ELR (cell line): ENCODE measurements at regions not wholly inside any gene's neighbourhood (a gene's known extent, or its start where the extent isn't known, plus 50 kb on each side); places are given as distances from the start of the nearest gene placed in this dataset.
A peak's percentile ranks its signal among the peaks of the same experiment; 100 is the strongest.

Experiments
- DNase-seq: peaks from one replicate; pipeline ENCODE4 v3.0.0-alpha.2; 2015; ENCODE audit warnings: low read depth

- no peak for DNase-seq
Measured at GRCh38 chr1:90650401-90650800, 66.7 kb downstream of the BARHL2 start.

GRCh38 chr1:90640325-90640724 lies 76.8 kb downstream of the BARHL2 start:
- DNase-seq = no peak

GRCh38 chr1:90622666-90623065 lies 94.4 kb downstream of the BARHL2 start:
- DNase-seq = no peak

GRCh38 chr1:90621986-90622385 lies 95.1 kb downstream of the BARHL2 start:
- no peak for DNase-seq

GRCh38 chr1:90616395-90616794 lies 100.7 kb downstream of the BARHL2 start:
- peak; percentile 36 for DNase-seq

- peak; percentile 33 for DNase-seq
Measured at GRCh38 chr1:90614872-90615271, 102.2 kb downstream of the BARHL2 start.

- no peak for DNase-seq
Measured at GRCh38 chr1:90613371-90613770, 103.7 kb downstream of the BARHL2 start.

- no peak for DNase-seq
Measured at GRCh38 chr1:90612033-90612432, 105.1 kb downstream of the BARHL2 start.

GRCh38 chr1:90607736-90608135 lies 109.4 kb downstream of the BARHL2 start:
- DNase-seq = no peak

GRCh38 chr1:90605070-90605469 lies 112.0 kb downstream of the BARHL2 start:
- DNase-seq = no peak

- DNase-seq = no peak
Measured at GRCh38 chr1:90593312-90593711, 123.8 kb downstream of the BARHL2 start.

- DNase-seq = no peak
Measured at GRCh38 chr1:90591970-90592356, 125.1 kb downstream of the BARHL2 start.

GRCh38 chr1:90591355-90591969 lies 125.6 kb downstream of the BARHL2 start:
- no peak for DNase-seq

GRCh38 chr1:90580176-90580575 lies 136.9 kb downstream of the BARHL2 start:
- no peak for DNase-seq

GRCh38 chr1:90579212-90579802 lies 137.8 kb downstream of the BARHL2 start:
- DNase-seq = peak; percentile 62

- no peak for DNase-seq
Measured at GRCh38 chr1:90574692-90575370, 142.3 kb downstream of the BARHL2 start.

- DNase-seq = no peak
Measured at GRCh38 chr1:90573736-90574135, 143.4 kb downstream of the BARHL2 start.

- DNase-seq = no peak
Measured at GRCh38 chr1:90572446-90572845, 144.7 kb downstream of the BARHL2 start.

GRCh38 chr1:90568436-90568835 lies 148.7 kb downstream of the BARHL2 start:
- DNase-seq = no peak

GRCh38 chr1:90564164-90564563 lies 152.9 kb downstream of the BARHL2 start:
- no peak for DNase-seq

- no peak for DNase-seq
Measured at GRCh38 chr1:90562892-90563291, 154.2 kb downstream of the BARHL2 start.

- DNase-seq = no peak
Measured at GRCh38 chr1:90561911-90562310, 155.2 kb downstream of the BARHL2 start.

GRCh38 chr1:90561103-90561783 lies 155.9 kb downstream of the BARHL2 start:
- DNase-seq = no peak
